ENCODE measurements at regions not wholly inside any gene's neighbourhood (a gene's known extent, or its start where the extent isn't known, plus 50 kb on each side); places are given as distances from the start of the nearest gene placed in this dataset.

- no peak overlapping the region for H3K4me3 ChIP-seq
- WGBS, 3 donors = 2 to 23% (median 8%) methylated on average over 1 of the region's 1 CpG
- no peaks in the 10 kb centered on the region for H3K36me3 ChIP-seq
- H3K27ac ChIP-seq = no peak overlapping the region
- H3K9me3 ChIP-seq = no peaks in the 10 kb centered on the region
- H3K4me1 ChIP-seq (ENCODE audit: insufficient read depth) = no peaks in the 10 kb centered on the region
- no peaks in the 10 kb centered on the region for H3K27me3 ChIP-seq
- intact Hi-C loops (cut with DNase I) = no loop called here
- DNase-seq = no peak
- no peak for TF ChIP-seq EP300 (IDR thresholded peaks at IDR 0.05)
- TF ChIP-seq POLR2A (IDR thresholded peaks at IDR 0.05) = no peak
- no peak for TF ChIP-seq CTCF (IDR thresholded peaks at IDR 0.05)
These were observed 1738.2 kb upstream of the PIK3C3 start for GRCh38 chr18:40216856-40217255.

GRCh38 chr18:40215979-40216378 lies 1739.1 kb upstream of the PIK3C3 start:
- H3K4me1 ChIP-seq (ENCODE audit: insufficient read depth) = no peaks in the 10 kb centered on the region
- H3K4me3 ChIP-seq = no peak overlapping the region
- no peak for TF ChIP-seq POLR2A (IDR thresholded peaks at IDR 0.05)
- TF ChIP-seq CTCF (IDR thresholded peaks at IDR 0.05) = no peak
- no peaks in the 10 kb centered on the region for H3K36me3 ChIP-seq
- 76 to 82% (median 80%) methylated on average over 4 of the region's 4 CpGs for WGBS, 3 donors
- no peak for DNase-seq
- H3K9me3 ChIP-seq = no peaks in the 10 kb centered on the region
- no peaks in the 10 kb centered on the region for H3K27me3 ChIP-seq
- intact Hi-C loops (cut with DNase I) = no loop called here
- no peak overlapping the region for H3K27ac ChIP-seq

GRCh38 chr18:40210696-40211095 lies 1744.3 kb upstream of the PIK3C3 start:
- WGBS, 3 donors = 84 to 89% (median 89%) methylated on average over 1 of the region's 1 CpG
- Histone ChIP-seq H3K36me3 (no peaks in the 10 kb centered on the region), H3K4me1 (ENCODE audit: insufficient read depth) (no peaks in the 10 kb centered on the region), H3K27me3 (no peaks in the 10 kb centered on the region), H3K27ac (no peak overlapping the region), H3K9me3 (no peaks in the 10 kb centered on the region), H3K4me3 (no peak overlapping the region)
- TF ChIP-seq POLR2A (IDR thresholded peaks at IDR 0.05) (no peak), EP300 (IDR thresholded peaks at IDR 0.05) (no peak), CTCF (IDR thresholded peaks at IDR 0.05) (no peak)
- DNase-seq = no peak
- intact Hi-C loops (cut with DNase I) = no loop called here

- Histone ChIP-seq H3K4me3 (no peak overlapping the region), H3K36me3 (no peaks in the 10 kb centered on the region), H3K27ac (no peak overlapping the region), H3K4me1 (ENCODE audit: insufficient read depth) (no peaks in the 10 kb centered on the region), H3K27me3 (no peaks in the 10 kb centered on the region), H3K9me3 (no peaks in the 10 kb centered on the region)
- 78 to 85% (median 83%) methylated on average over 2 of the region's 2 CpGs for WGBS, 3 donors
- no peak for TF ChIP-seq EP300 (IDR thresholded peaks at IDR 0.05)
- no peak for TF ChIP-seq CTCF (IDR thresholded peaks at IDR 0.05)
- TF ChIP-seq POLR2A (IDR thresholded peaks at IDR 0.05) = no peak
- intact Hi-C loops (cut with DNase I) = no loop called here
- DNase-seq = no peak
These were observed 1746.1 kb upstream of the PIK3C3 start for GRCh38 chr18:40208958-40209357.

GRCh38 chr18:40197711-40198110 lies 1757.3 kb upstream of the PIK3C3 start:
- Histone ChIP-seq H3K4me1 (ENCODE audit: insufficient read depth) (no peaks in the 10 kb centered on the region), H3K9me3 (no peaks in the 10 kb centered on the region), H3K27ac (no peak overlapping the region), H3K36me3 (no peaks in the 10 kb centered on the region), H3K27me3 (no peaks in the 10 kb centered on the region), H3K4me3 (no peak overlapping the region)
- TF ChIP-seq EP300 (IDR thresholded peaks at IDR 0.05) (no peak), POLR2A (IDR thresholded peaks at IDR 0.05) (no peak), CTCF (IDR thresholded peaks at IDR 0.05) (no peak)
- no peak for DNase-seq
- WGBS, 3 donors = 47 to 69% (median 61%) methylated on average over 3 of the region's 3 CpGs
- intact Hi-C loops (cut with DNase I) = no loop called here

Measured in ovary (tissue), 7 donors.